Choroid plexus epithelial cell (primary cell): ENCODE measurements at regions not wholly inside any gene's neighbourhood (a gene's known extent, or its start where the extent isn't known, plus 50 kb on each side); places are given as distances from the start of the nearest gene placed in this dataset.

ENCODE experiments used
- DNase-seq: peaks from one replicate; pipeline ENCODE4 v3.0.0-alpha.2; 2010; ENCODE audit warnings: low read depth
- H3K4me3 ChIP-seq: 2 replicates; pipeline ENCODE4 v1.5.1; 2011; ENCODE audit warnings: low read depth, mild to moderate bottlenecking, control low read depth, low read length, moderate library complexity
- CTCF ChIP-seq: conservative IDR thresholded peaks from 2 replicates; pipeline ENCODE4 v1.5.1; 2011; ENCODE audit warnings: low read depth, mild to moderate bottlenecking, control low read depth, inconsistent platforms, low read length, moderate library complexity

- H3K4me3 ChIP-seq, result no peak overlapping the region
- TF ChIP-seq CTCF, result no peak
- DNase-seq, result no peak
These were observed 247.8 kb downstream of the ENGASE start for GRCh38 chr17:79322211-79323123.

GRCh38 chr17:79320331-79320730 is 245.7 kb downstream of the ENGASE start:
- H3K4me3 ChIP-seq, result no peak overlapping the region
- no peak for TF ChIP-seq CTCF
- no peak for DNase-seq

- DNase-seq, result no peak
- TF ChIP-seq CTCF, result no peak
- H3K4me3 ChIP-seq, result no peak overlapping the region
These were observed 243.3 kb downstream of the ENGASE start for GRCh38 chr17:79317916-79318315.

GRCh38 chr17:79316805-79317204 is 242.2 kb downstream of the ENGASE start:
- DNase-seq, result no peak
- H3K4me3 ChIP-seq, result no peak overlapping the region
- TF ChIP-seq CTCF, result no peak

- no peak overlapping the region for H3K4me3 ChIP-seq
- DNase-seq, result no peak
- no peak for TF ChIP-seq CTCF
These were observed 240.9 kb downstream of the ENGASE start for GRCh38 chr17:79315358-79316105.

GRCh38 chr17:79314617-79315357 is 240.2 kb downstream of the ENGASE start:
- no peak for TF ChIP-seq CTCF
- no peak for DNase-seq
- H3K4me3 ChIP-seq, result no peak overlapping the region
